GM19238 (cell line): ENCODE measurements at regions not wholly inside any gene's neighbourhood (a gene's known extent, or its start where the extent isn't known, plus 50 kb on each side); places are given as distances from the start of the nearest gene placed in this dataset.

ENCODE experiments used
- DNase-seq: peaks from one replicate; pipeline ENCODE4 v3.0.0; 2011; ENCODE audit warnings: low spot score; ENCODE audit not compliant: insufficient read length

GRCh38 chr21:43332861-43333297 lies 94.1 kb downstream of the SIK1 start:
- no peak for DNase-seq

- DNase-seq = no peak
Observed at GRCh38 chr21:43331962-43332828, 94.7 kb downstream of the SIK1 start.

- no peak for DNase-seq
Observed at GRCh38 chr21:43331111-43331961, 95.6 kb downstream of the SIK1 start.

GRCh38 chr21:43330306-43330881 lies 96.5 kb downstream of the SIK1 start:
- no peak for DNase-seq

GRCh38 chr21:43329711-43330269 lies 97.1 kb downstream of the SIK1 start:
- no peak for DNase-seq

- no peak for DNase-seq
Observed at GRCh38 chr21:43328958-43329691, 97.8 kb downstream of the SIK1 start.

- no peak for DNase-seq
Observed at GRCh38 chr21:43328185-43328957, 98.6 kb downstream of the SIK1 start.

GRCh38 chr21:43325968-43326715 lies 100.8 kb downstream of the SIK1 start:
- DNase-seq = no peak

GRCh38 chr21:43325036-43325435 lies 101.9 kb downstream of the SIK1 start:
- DNase-seq = no peak

- no peak for DNase-seq
Observed at GRCh38 chr21:43324596-43324995, 102.3 kb downstream of the SIK1 start.

GRCh38 chr21:43323244-43324005 lies 103.5 kb downstream of the SIK1 start:
- DNase-seq = no peak

- DNase-seq = no peak
Observed at GRCh38 chr21:43322805-43323204, 104.1 kb downstream of the SIK1 start.

GRCh38 chr21:43322311-43322710 lies 104.6 kb downstream of the SIK1 start:
- no peak for DNase-seq

- DNase-seq = no peak
Observed at GRCh38 chr21:43321611-43322010, 105.3 kb downstream of the SIK1 start.

- DNase-seq = no peak
Observed at GRCh38 chr21:43321111-43321510, 105.8 kb downstream of the SIK1 start.

- no peak for DNase-seq
Observed at GRCh38 chr21:43320526-43320925, 106.4 kb downstream of the SIK1 start.

GRCh38 chr21:43318841-43319781 lies 107.8 kb downstream of the SIK1 start:
- no peak for DNase-seq

- no peak for DNase-seq
Observed at GRCh38 chr21:43318368-43318767, 108.6 kb downstream of the SIK1 start.
